ENCODE measurements at regions not wholly inside any gene's neighbourhood (a gene's known extent, or its start where the extent isn't known, plus 50 kb on each side); places are given as distances from the start of the nearest gene placed in this dataset.

DNA sequence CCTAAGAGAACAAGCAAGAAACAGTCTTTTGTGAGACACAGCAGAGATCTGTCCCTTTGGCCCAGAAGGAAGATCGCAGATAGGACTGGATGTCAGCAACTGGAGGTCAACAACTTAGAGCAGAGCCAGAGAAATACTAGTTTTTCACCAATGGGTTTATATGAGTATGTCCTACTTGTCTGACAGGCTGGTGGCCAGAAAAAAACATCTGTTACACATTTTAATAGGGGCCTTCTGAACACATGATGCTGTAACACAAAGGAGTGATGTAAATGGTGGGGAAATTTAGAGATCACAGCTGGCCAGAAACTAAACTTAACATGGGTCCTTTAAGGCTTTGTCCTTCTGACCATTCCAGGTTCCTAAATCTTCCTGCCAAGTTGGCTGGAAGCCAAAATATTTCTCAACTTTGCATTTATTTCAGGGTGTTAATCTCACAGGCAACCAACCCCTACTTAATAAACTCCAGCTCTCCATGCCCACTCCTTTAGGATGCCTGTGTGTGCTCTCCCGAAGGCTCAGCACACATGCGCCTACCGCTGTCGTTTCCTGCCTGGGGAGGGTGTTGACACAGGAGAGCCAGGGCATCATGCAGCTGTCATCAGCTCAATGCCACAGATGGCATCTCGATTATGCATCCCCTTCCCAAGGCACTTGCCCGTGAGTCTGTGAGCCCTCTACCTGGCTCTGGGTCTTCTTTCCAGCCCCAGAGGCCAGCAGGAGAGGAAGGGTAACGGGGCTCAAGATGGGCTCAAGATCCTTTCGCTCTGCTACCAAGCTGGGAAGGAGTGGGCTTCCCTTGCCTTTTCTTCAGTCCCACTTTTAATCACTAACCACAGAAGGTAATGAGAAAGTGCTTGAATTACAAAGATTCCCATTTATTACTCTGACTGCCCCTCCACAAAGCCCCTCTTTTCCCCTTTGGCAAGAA lies 252.5 kb downstream of the ETAA1 start:
- Mint-ChIP-seq H3K4me3 (no peak overlapping the region), H3K36me3 (ENCODE audit: low read depth) (peaks cover 9% of the 10 kb centered on the region), H3K27me3 (ENCODE audit: low read depth, poor library complexity) (no peaks in the 10 kb centered on the region), H3K27ac (peak overlapping the region; percentile 68), H3K9me3 (peaks cover 20% of the 10 kb centered on the region), H3K4me1 (peaks cover 37% of the 10 kb centered on the region)
- no peak for DNase-seq
- TF ChIP-seq, protein P1, sequence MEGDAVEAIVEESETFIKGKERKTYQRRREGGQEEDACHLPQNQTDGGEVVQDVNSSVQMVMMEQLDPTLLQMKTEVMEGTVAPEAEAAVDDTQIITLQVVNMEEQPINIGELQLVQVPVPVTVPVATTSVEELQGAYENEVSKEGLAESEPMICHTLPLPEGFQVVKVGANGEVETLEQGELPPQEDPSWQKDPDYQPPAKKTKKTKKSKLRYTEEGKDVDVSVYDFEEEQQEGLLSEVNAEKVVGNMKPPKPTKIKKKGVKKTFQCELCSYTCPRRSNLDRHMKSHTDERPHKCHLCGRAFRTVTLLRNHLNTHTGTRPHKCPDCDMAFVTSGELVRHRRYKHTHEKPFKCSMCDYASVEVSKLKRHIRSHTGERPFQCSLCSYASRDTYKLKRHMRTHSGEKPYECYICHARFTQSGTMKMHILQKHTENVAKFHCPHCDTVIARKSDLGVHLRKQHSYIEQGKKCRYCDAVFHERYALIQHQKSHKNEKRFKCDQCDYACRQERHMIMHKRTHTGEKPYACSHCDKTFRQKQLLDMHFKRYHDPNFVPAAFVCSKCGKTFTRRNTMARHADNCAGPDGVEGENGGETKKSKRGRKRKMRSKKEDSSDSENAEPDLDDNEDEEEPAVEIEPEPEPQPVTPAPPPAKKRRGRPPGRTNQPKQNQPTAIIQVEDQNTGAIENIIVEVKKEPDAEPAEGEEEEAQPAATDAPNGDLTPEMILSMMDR (IDR thresholded peaks at IDR 0.05) = no peak

DNA sequence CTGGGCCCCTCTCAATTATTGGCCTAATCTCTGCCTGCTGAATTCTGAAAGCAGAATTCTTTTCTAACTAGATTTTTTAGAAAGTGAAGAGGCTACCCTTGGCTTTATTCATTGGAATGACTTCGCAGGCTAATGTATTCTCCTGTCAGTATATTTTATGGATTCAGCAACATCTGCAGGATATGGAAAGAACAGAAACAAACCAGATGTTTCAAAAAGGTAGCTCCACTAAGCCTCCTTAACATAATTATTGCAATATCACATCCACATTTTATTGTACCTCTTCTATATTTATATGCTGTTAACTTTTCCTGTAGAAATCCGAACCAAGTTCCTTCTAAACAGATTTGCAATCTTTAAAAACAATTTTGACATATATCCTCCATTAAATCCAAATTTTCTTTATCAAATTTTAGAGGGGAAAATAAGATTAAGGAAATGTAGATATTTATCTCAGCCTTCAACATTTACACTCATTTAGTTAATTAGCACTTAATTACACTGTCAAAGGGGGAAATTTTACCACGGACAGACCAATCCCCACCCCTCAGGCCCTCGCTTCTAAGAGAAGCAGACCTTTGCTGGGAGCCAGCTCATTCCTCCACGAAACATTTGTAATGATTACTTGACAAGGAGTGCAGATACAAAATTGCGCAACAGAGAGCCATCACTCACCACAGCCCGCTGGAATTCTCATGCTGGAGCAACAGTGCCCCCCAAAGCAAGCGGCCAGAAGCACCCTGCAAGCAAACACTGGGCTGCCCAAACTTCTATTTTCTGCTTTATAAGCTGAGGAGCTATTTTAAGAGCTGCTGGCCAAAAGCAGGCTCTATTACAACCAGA lies 253.4 kb downstream of the ETAA1 start:
- DNase-seq = peak; percentile 72
- Mint-ChIP-seq H3K27me3 (ENCODE audit: low read depth, poor library complexity) (no peaks in the 10 kb centered on the region), H3K4me1 (peaks cover 37% of the 10 kb centered on the region), H3K27ac (peak overlapping the region; percentile 68), H3K36me3 (ENCODE audit: low read depth) (peaks cover 14% of the 10 kb centered on the region), H3K4me3 (peak overlapping the region; percentile 58), H3K9me3 (peaks cover 27% of the 10 kb centered on the region)
- TF ChIP-seq, protein P1 (IDR thresholded peaks at IDR 0.05) = peak; percentile 69

DNA sequence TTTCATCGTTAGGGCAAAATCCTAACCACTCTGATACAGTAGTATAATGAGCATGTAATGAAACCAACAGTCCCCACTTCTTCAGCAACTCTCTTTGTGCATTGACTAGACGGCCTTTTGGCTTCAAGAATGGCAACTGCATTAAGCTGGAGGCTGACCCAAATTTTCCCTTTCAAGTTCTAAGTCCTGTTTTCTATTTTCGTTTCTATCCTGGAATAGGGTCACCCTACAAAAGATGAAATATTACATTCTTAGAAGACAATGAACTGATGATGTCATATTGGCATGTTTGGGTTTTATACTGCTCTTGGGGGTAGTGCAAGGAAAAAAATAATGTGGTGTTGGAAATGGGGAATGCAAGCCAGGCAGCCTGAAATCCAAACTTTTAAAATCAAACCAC lies 254.4 kb downstream of the ETAA1 start:
- H3K4me1 Mint-ChIP-seq = peaks cover 37% of the 10 kb centered on the region
- peaks cover 14% of the 10 kb centered on the region for H3K36me3 Mint-ChIP-seq (ENCODE audit: low read depth)
- no peaks in the 10 kb centered on the region for H3K27me3 Mint-ChIP-seq (ENCODE audit: low read depth, poor library complexity)
- H3K27ac Mint-ChIP-seq = no peak overlapping the region
- DNase-seq = no peak
- H3K4me3 Mint-ChIP-seq = no peak overlapping the region
- TF ChIP-seq, protein P1 (IDR thresholded peaks at IDR 0.05) = no peak
- peaks cover 35% of the 10 kb centered on the region for H3K9me3 Mint-ChIP-seq

DNA sequence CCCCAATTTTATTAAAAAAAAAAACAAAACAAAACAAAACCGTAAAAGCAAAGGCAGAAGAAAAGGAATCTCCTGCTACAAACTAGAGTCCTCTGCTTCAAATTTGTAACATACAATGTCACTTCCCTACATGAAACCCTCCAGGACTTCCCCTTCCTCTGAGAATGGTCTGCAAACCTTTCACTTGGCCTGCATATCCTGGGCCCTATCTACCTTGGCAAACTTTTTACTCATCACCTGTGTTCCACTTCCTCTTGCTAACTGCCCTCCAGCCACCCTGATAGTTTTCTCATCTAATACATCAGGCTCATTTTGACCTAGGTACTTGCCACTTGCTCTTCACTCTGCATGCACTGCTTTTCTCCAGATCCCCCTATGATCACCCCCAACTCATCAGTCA lies 255.5 kb downstream of the ETAA1 start:
- no peak overlapping the region for H3K4me3 Mint-ChIP-seq
- no peak overlapping the region for H3K27ac Mint-ChIP-seq
- H3K36me3 Mint-ChIP-seq (ENCODE audit: low read depth) = peaks cover 14% of the 10 kb centered on the region
- TF ChIP-seq, protein P1 (IDR thresholded peaks at IDR 0.05) = no peak
- no peaks in the 10 kb centered on the region for H3K27me3 Mint-ChIP-seq (ENCODE audit: low read depth, poor library complexity)
- H3K4me1 Mint-ChIP-seq = peaks cover 37% of the 10 kb centered on the region
- H3K9me3 Mint-ChIP-seq = peaks cover 34% of the 10 kb centered on the region
- no peak for DNase-seq

DNA sequence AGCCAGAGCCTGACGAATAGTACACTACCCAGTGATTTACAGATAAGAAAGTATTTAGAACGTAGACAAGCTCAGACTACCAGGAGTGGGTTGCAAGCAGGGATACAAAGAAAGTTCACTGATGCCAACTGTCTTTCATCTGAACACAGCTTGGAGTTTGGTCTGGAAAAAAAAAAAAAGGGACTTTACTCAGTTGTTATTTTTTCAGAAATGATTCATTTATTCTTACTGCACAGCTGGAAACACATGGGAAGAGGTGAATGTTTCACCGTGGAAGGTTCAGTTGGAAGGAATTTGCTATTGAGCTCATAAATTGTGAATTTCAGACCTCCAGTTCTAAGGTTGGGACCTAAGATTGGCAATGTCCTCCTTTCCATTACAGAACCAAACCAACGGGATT lies 259.7 kb downstream of the ETAA1 start:
- H3K9me3 Mint-ChIP-seq = peaks cover 30% of the 10 kb centered on the region
- TF ChIP-seq, protein P1 (IDR thresholded peaks at IDR 0.05) = no peak
- peaks cover 24% of the 10 kb centered on the region for H3K36me3 Mint-ChIP-seq (ENCODE audit: low read depth)
- no peaks in the 10 kb centered on the region for H3K27me3 Mint-ChIP-seq (ENCODE audit: low read depth, poor library complexity)
- H3K4me3 Mint-ChIP-seq = no peak overlapping the region
- no peak for DNase-seq
- H3K4me1 Mint-ChIP-seq = peaks cover 5% of the 10 kb centered on the region
- no peak overlapping the region for H3K27ac Mint-ChIP-seq

Data from nephron progenitor cell (in vitro differentiated cells).